ENCODE measurements at regions not wholly inside any gene's neighbourhood (a gene's known extent, or its start where the extent isn't known, plus 50 kb on each side); places are given as distances from the start of the nearest gene placed in this dataset.

DNA sequence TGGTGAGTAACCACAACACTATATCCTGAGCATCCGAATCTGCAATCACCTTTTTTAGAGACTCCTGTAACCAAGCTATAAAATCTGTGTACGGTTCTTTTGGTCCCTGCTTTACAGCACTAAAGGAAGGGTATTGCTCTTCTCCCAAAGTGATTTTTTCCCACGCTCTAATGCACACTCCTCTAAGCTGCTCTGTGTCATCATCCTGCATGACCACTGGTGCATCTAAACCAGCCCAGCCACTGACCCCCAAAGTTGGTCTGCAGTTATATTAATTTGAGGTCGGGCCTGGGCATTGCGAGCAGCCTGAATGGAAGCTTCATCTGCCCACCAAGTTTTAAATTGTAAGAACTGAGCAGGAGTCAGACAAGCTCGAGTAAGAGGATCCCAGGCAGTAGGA, 480.0 kb downstream of the PTPRU start:
- no peak for TF ChIP-seq POLR2A (IDR thresholded peaks at IDR 0.05; ENCODE audit: low read length)
- TF ChIP-seq GATA1 (IDR thresholded peaks at IDR 0.05; ENCODE audit: low read depth, low read length), result no peak

Data from erythroblast (primary cell).